ENCODE measurements at regions not wholly inside any gene's neighbourhood (a gene's known extent, or its start where the extent isn't known, plus 50 kb on each side); places are given as distances from the start of the nearest gene placed in this dataset.

DNA sequence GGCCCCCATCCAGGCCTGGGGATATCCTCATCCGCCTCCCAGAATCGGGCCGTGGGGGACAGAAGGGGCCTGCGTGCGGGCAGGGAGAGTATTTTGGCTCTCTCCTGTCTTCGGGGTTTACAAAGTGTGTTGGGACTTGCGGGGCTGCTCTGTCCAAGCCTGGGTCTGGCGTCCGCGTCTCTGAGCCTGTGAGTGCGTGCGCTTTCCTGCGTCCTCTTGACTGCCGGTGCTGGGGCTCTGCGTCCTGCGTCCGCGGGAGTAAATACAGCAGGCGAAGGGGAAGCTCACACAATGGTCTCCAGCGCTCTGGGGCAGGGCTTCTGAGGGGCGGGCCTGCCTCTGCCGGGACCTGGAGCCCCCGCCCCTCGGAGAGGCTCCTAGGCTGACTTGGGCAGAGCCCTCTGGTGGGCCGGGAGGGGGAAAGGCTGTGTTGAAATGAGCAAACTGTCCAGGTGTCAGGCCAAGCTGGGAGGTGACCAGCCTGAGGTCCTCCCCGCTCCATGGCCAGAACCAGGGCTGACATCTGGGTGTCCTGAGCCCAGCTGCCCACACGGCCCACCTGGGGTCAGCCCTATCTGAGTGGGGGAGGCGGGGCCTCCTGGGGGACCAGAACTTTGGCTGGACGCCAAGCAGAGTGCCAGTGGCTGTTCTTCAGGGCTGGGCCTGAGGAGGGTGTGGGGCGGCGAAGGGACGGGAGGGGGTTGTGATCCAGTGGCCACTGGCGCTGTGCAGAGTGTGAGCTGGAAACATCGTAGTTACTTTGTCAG, 233.6 kb downstream of the SEC14L1 start (continued):
- TF ChIP-seq, protein P1, sequence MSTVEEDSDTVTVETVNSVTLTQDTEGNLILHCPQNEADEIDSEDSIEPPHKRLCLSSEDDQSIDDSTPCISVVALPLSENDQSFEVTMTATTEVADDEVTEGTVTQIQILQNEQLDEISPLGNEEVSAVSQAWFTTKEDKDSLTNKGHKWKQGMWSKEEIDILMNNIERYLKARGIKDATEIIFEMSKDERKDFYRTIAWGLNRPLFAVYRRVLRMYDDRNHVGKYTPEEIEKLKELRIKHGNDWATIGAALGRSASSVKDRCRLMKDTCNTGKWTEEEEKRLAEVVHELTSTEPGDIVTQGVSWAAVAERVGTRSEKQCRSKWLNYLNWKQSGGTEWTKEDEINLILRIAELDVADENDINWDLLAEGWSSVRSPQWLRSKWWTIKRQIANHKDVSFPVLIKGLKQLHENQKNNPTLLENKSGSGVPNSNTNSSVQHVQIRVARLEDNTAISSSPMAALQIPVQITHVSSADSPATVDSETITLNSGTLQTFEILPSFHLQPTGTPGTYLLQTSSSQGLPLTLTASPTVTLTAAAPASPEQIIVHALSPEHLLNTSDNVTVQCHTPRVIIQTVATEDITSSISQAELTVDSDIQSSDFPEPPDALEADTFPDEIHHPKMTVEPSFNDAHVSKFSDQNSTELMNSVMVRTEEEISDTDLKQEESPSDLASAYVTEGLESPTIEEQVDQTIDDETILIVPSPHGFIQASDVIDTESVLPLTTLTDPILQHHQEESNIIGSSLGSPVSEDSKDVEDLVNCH (CRISPR knock-in tag; IDR thresholded peaks at IDR 0.05): peak; percentile 69; the same call in 1 of the 2 replicates
- no peak for TF ChIP-seq POGZ (CRISPR knock-in tag; IDR thresholded peaks at IDR 0.05)
- TF ChIP-seq PRDM15 (CRISPR knock-in tag; IDR thresholded peaks at IDR 0.05): peak; percentile 66; the same call in 1 of the 2 replicates
- TF ChIP-seq ZNF496 (CRISPR knock-in tag; IDR thresholded peaks at IDR 0.05; ENCODE audit: insufficient replicate concordance): no peak
- TF ChIP-seq IRX3 (CRISPR knock-in tag; IDR thresholded peaks at IDR 0.05; ENCODE audit: borderline replicate concordance, low read depth): no peak
- no peak for TF ChIP-seq RAD51 (IDR thresholded peaks at IDR 0.05; ENCODE audit: borderline replicate concordance)
- no peak; the same call in 1 of the 2 replicates for TF ChIP-seq CHCHD3 (CRISPR knock-in tag; IDR thresholded peaks at IDR 0.05)
- TF ChIP-seq, protein P2, sequence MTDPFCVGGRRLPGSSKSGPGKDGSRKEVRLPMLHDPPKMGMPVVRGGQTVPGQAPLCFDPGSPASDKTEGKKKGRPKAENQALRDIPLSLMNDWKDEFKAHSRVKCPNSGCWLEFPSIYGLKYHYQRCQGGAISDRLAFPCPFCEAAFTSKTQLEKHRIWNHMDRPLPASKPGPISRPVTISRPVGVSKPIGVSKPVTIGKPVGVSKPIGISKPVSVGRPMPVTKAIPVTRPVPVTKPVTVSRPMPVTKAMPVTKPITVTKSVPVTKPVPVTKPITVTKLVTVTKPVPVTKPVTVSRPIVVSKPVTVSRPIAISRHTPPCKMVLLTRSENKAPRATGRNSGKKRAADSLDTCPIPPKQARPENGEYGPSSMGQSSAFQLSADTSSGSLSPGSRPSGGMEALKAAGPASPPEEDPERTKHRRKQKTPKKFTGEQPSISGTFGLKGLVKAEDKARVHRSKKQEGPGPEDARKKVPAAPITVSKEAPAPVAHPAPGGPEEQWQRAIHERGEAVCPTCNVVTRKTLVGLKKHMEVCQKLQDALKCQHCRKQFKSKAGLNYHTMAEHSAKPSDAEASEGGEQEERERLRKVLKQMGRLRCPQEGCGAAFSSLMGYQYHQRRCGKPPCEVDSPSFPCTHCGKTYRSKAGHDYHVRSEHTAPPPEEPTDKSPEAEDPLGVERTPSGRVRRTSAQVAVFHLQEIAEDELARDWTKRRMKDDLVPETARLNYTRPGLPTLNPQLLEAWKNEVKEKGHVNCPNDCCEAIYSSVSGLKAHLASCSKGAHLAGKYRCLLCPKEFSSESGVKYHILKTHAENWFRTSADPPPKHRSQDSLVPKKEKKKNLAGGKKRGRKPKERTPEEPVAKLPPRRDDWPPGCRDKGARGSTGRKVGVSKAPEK (CRISPR knock-in tag; IDR thresholded peaks at IDR 0.05; ENCODE audit: borderline replicate concordance): no peak
- TF ChIP-seq, protein P3, sequence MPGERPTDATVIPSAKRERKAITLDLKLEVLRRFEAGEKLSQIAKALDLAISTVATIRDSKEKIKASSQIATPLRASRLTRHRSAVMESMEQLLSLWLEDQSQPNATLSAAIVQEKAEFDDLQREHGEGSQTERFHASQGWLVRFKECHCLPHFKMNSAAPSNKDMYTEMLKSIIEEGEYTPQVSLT (CRISPR knock-in tag; IDR thresholded peaks at IDR 0.05; ENCODE audit: borderline replicate concordance, low read depth): no peak
- peak; percentile 26; the same call in 1 of the 2 replicates for TF ChIP-seq KDM4B (CRISPR knock-in tag; IDR thresholded peaks at IDR 0.05)
- no peak for TF ChIP-seq ZNF432 (CRISPR knock-in tag; IDR thresholded peaks at IDR 0.05; ENCODE audit: borderline replicate concordance)
- 0 out of 2 replicates have a peak, but pooled peaks have one; percentile 68 for TF ChIP-seq ZNF589 (CRISPR knock-in tag; conservative IDR thresholded peaks at IDR 0.05)
- no peak for TF ChIP-seq EEA1 (CRISPR knock-in tag; IDR thresholded peaks at IDR 0.05; ENCODE audit: borderline replicate concordance)
- TF ChIP-seq, protein P4, sequence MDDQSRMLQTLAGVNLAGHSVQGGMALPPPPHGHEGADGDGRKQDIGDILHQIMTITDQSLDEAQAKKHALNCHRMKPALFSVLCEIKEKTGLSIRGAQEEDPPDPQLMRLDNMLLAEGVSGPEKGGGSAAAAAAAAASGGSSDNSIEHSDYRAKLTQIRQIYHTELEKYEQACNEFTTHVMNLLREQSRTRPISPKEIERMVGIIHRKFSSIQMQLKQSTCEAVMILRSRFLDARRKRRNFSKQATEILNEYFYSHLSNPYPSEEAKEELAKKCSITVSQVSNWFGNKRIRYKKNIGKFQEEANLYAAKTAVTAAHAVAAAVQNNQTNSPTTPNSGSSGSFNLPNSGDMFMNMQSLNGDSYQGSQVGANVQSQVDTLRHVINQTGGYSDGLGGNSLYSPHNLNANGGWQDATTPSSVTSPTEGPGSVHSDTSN (CRISPR knock-in tag; IDR thresholded peaks at IDR 0.05; ENCODE audit: borderline replicate concordance): no peak; the same call in 1 of the 2 replicates
- no peak for TF ChIP-seq ZBTB42 (CRISPR knock-in tag; IDR thresholded peaks at IDR 0.05)
- TF ChIP-seq SMC3 (IDR thresholded peaks at IDR 0.05; ENCODE audit: low read length): peak; percentile 28; the same call in 1 of the 2 replicates

Measured in HepG2 (cell line).